ENCODE measurements at regions not wholly inside any gene's neighbourhood (a gene's known extent, or its start where the extent isn't known, plus 50 kb on each side); places are given as distances from the start of the nearest gene placed in this dataset.
A peak's percentile ranks its signal among the peaks of the same experiment; 100 is the strongest.

DNA sequence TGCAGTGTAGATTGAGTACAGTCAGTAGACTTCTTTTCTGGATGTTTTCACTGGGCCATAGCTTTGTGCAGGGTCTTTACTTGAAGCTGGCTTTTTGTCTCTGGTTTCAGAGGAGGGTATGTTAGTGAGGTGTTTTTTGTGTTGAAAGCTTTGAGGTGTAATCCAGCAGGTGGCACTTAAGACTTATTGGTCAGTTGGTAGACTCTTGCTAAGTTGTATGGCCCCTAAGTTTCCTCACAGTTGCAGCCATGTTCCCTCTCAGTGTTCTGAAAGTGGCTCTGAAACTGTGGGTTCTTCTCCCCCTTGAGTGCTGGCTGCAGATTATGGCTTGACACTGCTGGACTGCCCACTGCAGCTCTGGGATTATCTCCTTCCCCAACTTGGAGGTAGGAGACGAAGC is 55.7 kb upstream of the SLC44A1 start:
- Mint-ChIP-seq H3K4me1 (peaks cover 3% of the 10 kb centered on the region; the same call in 1 of the 3 replicates), H3K36me3 (ENCODE audit: low read depth) (peaks cover 4% of the 10 kb centered on the region), H3K27me3 (ENCODE audit: insufficient read depth, low read depth, poor library complexity) (peaks cover 4% of the 10 kb centered on the region), H3K9me3 (peaks cover 16% of the 10 kb centered on the region; the same call in 2 of the 3 replicates), H3K4me3 (no peak overlapping the region), H3K27ac (no peak overlapping the region)
- Histone ChIP-seq H2AFZ (no peak overlapping the region), H3K36me3 (ENCODE audit: insufficient read depth) (no peaks in the 10 kb centered on the region), H3F3A (replicated peaks; ENCODE audit: low read depth) (no peaks in the 10 kb centered on the region), H3K27ac (ENCODE audit: low read depth) (no peak overlapping the region), H4K20me1 (replicated peaks; ENCODE audit: insufficient read depth) (no peaks in the 10 kb centered on the region), H3K4me3 (no peak overlapping the region), H3K4me1 (ENCODE audit: insufficient read depth) (no peaks in the 10 kb centered on the region), H3K27me3 (ENCODE audit: insufficient read depth) (no peaks in the 10 kb centered on the region), H3K79me2 (replicated peaks; ENCODE audit: insufficient read depth) (no peaks in the 10 kb centered on the region), H3K4me2 (no peak overlapping the region), H3K9me2 (ENCODE audit: insufficient read depth) (peaks cover 4% of the 10 kb centered on the region; the same call in 1 of the 2 replicates)
- TF ChIP-seq NANOG (IDR thresholded peaks at IDR 0.05; ENCODE audit: borderline replicate concordance) (no peak), CREB1 (CRISPR knock-in tag; IDR thresholded peaks at IDR 0.05; ENCODE audit: low read depth) (no peak)
- TF ChIP-seq, protein P1, sequence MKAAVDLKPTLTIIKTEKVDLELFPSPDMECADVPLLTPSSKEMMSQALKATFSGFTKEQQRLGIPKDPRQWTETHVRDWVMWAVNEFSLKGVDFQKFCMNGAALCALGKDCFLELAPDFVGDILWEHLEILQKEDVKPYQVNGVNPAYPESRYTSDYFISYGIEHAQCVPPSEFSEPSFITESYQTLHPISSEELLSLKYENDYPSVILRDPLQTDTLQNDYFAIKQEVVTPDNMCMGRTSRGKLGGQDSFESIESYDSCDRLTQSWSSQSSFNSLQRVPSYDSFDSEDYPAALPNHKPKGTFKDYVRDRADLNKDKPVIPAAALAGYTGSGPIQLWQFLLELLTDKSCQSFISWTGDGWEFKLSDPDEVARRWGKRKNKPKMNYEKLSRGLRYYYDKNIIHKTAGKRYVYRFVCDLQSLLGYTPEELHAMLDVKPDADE (IDR thresholded peaks at IDR 0.05) = no peak
- TF ChIP-seq, protein P2, sequence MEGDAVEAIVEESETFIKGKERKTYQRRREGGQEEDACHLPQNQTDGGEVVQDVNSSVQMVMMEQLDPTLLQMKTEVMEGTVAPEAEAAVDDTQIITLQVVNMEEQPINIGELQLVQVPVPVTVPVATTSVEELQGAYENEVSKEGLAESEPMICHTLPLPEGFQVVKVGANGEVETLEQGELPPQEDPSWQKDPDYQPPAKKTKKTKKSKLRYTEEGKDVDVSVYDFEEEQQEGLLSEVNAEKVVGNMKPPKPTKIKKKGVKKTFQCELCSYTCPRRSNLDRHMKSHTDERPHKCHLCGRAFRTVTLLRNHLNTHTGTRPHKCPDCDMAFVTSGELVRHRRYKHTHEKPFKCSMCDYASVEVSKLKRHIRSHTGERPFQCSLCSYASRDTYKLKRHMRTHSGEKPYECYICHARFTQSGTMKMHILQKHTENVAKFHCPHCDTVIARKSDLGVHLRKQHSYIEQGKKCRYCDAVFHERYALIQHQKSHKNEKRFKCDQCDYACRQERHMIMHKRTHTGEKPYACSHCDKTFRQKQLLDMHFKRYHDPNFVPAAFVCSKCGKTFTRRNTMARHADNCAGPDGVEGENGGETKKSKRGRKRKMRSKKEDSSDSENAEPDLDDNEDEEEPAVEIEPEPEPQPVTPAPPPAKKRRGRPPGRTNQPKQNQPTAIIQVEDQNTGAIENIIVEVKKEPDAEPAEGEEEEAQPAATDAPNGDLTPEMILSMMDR (conservative IDR thresholded peaks at IDR 0.05; ENCODE audit: low read depth in 2 of 2) = 0 out of 4 replicates have a peak, but pooled peaks of 1 of the 2 experiments have one; percentile 26
- ATAC-seq (no peak), DNase-seq (ENCODE audit: low spot score) (no peak)

DNA sequence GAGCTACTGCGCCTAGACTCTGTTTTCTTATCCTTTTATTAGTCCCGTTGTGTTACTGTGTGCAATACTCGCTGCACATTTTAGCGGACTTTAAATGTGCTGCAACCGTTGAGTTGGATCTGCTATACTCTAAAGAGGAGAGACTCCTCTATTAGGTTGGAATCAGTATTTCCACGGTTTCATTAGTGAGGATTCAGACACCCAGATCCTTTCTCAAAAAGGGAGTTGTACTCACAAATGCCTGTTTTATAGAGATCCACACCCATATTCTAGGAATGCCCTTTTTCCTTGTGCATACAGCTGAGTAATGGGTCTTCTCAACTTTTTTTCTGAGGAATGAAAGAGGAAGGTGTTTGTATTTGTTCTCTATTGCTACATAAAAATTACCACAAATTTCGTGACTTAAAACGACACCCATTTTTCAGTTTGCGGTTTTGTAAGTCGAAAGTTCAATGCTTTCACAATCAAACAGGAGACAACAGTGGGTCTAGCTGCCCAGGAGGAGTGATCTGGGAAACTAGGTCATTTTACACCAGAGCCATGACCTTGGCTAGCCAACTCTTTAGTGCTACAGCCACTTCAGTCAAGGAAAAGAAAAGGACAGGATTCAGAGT is 52.8 kb upstream of the SLC44A1 start:
- Mint-ChIP-seq H3K4me3 (no peak overlapping the region), H3K9me3 (peaks cover 9% of the 10 kb centered on the region; the same call in 2 of the 3 replicates), H3K27me3 (ENCODE audit: insufficient read depth, low read depth, poor library complexity) (peaks cover 7% of the 10 kb centered on the region), H3K4me1 (peaks cover 10% of the 10 kb centered on the region; the same call in 1 of the 3 replicates), H3K36me3 (ENCODE audit: low read depth) (peaks cover 4% of the 10 kb centered on the region), H3K27ac (no peak overlapping the region)
- H3K79me2 ChIP-seq (replicated peaks; ENCODE audit: insufficient read depth) = no peaks in the 10 kb centered on the region
- TF ChIP-seq, protein P3, sequence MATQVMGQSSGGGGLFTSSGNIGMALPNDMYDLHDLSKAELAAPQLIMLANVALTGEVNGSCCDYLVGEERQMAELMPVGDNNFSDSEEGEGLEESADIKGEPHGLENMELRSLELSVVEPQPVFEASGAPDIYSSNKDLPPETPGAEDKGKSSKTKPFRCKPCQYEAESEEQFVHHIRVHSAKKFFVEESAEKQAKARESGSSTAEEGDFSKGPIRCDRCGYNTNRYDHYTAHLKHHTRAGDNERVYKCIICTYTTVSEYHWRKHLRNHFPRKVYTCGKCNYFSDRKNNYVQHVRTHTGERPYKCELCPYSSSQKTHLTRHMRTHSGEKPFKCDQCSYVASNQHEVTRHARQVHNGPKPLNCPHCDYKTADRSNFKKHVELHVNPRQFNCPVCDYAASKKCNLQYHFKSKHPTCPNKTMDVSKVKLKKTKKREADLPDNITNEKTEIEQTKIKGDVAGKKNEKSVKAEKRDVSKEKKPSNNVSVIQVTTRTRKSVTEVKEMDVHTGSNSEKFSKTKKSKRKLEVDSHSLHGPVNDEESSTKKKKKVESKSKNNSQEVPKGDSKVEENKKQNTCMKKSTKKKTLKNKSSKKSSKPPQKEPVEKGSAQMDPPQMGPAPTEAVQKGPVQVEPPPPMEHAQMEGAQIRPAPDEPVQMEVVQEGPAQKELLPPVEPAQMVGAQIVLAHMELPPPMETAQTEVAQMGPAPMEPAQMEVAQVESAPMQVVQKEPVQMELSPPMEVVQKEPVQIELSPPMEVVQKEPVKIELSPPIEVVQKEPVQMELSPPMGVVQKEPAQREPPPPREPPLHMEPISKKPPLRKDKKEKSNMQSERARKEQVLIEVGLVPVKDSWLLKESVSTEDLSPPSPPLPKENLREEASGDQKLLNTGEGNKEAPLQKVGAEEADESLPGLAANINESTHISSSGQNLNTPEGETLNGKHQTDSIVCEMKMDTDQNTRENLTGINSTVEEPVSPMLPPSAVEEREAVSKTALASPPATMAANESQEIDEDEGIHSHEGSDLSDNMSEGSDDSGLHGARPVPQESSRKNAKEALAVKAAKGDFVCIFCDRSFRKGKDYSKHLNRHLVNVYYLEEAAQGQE (IDR thresholded peaks at IDR 0.05; ENCODE audit: unreplicated experiment) = no peak
- peak overlapping the region; percentile 18; the same call in 1 of the 2 replicates for H2AFZ ChIP-seq
- H3K9me2 ChIP-seq (ENCODE audit: insufficient read depth) = peaks cover 4% of the 10 kb centered on the region; the same call in 1 of the 2 replicates
- DNase-seq (ENCODE audit: low spot score) = no peak
- no peaks in the 10 kb centered on the region for H3K4me1 ChIP-seq (ENCODE audit: insufficient read depth)
- no peaks in the 10 kb centered on the region for H3K36me3 ChIP-seq (ENCODE audit: insufficient read depth)
- no peak overlapping the region for H3K4me2 ChIP-seq
- ATAC-seq = no peak; the same call in 2 of the 3 replicates
- H4K20me1 ChIP-seq (replicated peaks; ENCODE audit: insufficient read depth) = no peaks in the 10 kb centered on the region
- no peaks in the 10 kb centered on the region for H3K27me3 ChIP-seq (ENCODE audit: insufficient read depth)
- no peaks in the 10 kb centered on the region for H3F3A ChIP-seq (replicated peaks; ENCODE audit: low read depth)
- no peak overlapping the region for H3K27ac ChIP-seq (ENCODE audit: low read depth)
- no peak overlapping the region for H3K4me3 ChIP-seq
